CD8-positive, alpha-beta memory T cell (primary cell): ENCODE measurements at regions not wholly inside any gene's neighbourhood (a gene's known extent, or its start where the extent isn't known, plus 50 kb on each side); places are given as distances from the start of the nearest gene placed in this dataset.

Source experiments
- CTCF ChIA-PET: fragments of 350-600 bp; sonication (Branson Sonifier 250); formaldehyde crosslinking; loops from one replicate; lab custom pipeline; 2021; ENCODE audit warnings: antibody characterized with exemption; lab: Charles Lee
- POLR2A ChIA-PET: fragments of 350-600 bp; sonication (Branson Sonifier 250); formaldehyde crosslinking; loops from one replicate; lab custom pipeline; 2021; ENCODE audit warnings: antibody characterized with exemption; lab: Charles Lee
- DNase-seq, 5 donors: peaks; one replicate each; pipeline versions ENCODE4 v3.0.0 to v3.0.0-alpha.2; 2020 to 2022; ENCODE audit warnings: mixed read lengths in 1 of 5
- H3K27ac ChIP-seq: one replicate; pipeline ENCODE4 v1.7.0; 2013; ENCODE audit warnings: low read depth, mild to moderate bottlenecking, low read length, moderate library complexity
- H3K27me3 ChIP-seq: 2 replicates; pipeline ENCODE4 v1.7.0; 2013; ENCODE audit warnings: low read length, mild to moderate bottlenecking; ENCODE audit not compliant: insufficient read depth, poor library complexity, severe bottlenecking
- H3K36me3 ChIP-seq: 2 replicates; pipeline ENCODE4 v1.7.0; 2013; ENCODE audit warnings: mild to moderate bottlenecking, low read length, moderate library complexity; ENCODE audit not compliant: insufficient read depth
- H3K4me1 ChIP-seq: 2 replicates; pipeline ENCODE4 v1.7.0; 2013; ENCODE audit warnings: mild to moderate bottlenecking, low read length, moderate library complexity; ENCODE audit not compliant: insufficient read depth
- H3K4me3 ChIP-seq: 2 replicates; pipeline ENCODE4 v1.7.0; 2013; ENCODE audit warnings: mild to moderate bottlenecking, low read length
- H3K9me3 ChIP-seq: 2 replicates; pipeline ENCODE4 v1.7.0; 2013; ENCODE audit warnings: mild to moderate bottlenecking, low read length
- H3K27ac Mint-ChIP-seq, 8 donors: one replicate each; pipeline ENCODE4 v1.8.0; 2020 to 2021; ENCODE audit warnings: mixed read lengths in 8 of 8, mild to moderate bottlenecking in 6 of 8, inconsistent platforms in 3 of 8, moderate library complexity in 3 of 8
- H3K27me3 Mint-ChIP-seq, 2 donors: one replicate each; pipeline ENCODE4 v1.8.0; 2020 to 2021; ENCODE audit warnings: mixed read lengths in 2 of 2, mild to moderate bottlenecking in 1 of 2, moderate library complexity in 1 of 2
- H3K36me3 Mint-ChIP-seq, 3 donors: one replicate each; pipeline ENCODE4 v1.8.0; 2020 to 2021; ENCODE audit warnings: mixed read lengths in 3 of 3, inconsistent platforms in 1 of 3, mild to moderate bottlenecking in 1 of 3
- H3K4me1 Mint-ChIP-seq, 3 donors: one replicate each; pipeline ENCODE4 v1.8.0; 2020 to 2021; ENCODE audit warnings: mixed read lengths in 3 of 3, inconsistent platforms in 1 of 3, mild to moderate bottlenecking in 1 of 3
- H3K4me3 Mint-ChIP-seq, 7 donors: one replicate each; pipeline ENCODE4 v1.8.0; 2020 to 2021; ENCODE audit warnings: mixed read lengths in 7 of 7, mild to moderate bottlenecking in 6 of 7, moderate library complexity in 4 of 7, inconsistent platforms in 2 of 7
- H3K9me3 Mint-ChIP-seq, 5 donors: one replicate each; pipeline ENCODE4 v1.8.0; 2020 to 2022; ENCODE audit warnings: mixed read lengths in 5 of 5, mild to moderate bottlenecking in 3 of 5, moderate library complexity in 2 of 5, inconsistent platforms in 1 of 5

DNA sequence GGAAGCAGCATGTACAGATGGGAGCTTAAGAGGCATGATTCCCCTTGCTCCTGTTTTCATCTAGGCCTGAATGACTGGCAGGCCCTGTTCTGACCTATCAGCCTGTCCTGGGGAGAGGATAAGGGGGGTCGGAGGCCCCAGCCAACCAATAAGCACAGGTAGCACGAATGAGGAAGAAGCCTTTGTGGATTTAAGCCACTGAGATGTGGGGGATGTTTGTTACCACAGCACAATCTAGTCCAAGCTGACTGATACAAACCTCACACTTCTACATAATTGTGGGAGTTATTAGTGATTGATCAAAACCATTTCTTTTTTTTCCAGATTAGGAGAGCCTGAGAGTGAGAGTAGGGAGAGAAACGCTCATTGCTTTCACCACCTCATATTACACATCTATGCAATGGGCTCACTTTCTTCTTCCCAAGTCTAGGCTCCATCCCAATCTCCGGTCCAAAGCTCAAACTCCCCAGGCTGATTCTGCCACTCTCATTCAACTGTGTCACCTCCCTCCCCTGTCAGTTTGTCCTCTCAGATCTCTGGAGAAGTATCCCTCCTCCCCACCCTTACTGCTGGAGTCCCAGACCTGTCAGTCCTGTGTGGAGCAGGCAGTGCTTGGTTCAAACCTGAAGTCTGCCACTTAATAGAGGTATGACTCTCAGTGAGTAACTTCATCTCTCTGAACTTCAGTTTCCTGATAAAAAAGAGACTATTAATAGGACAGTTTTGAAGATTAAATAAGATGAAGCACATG lies 220.5 kb downstream of the PTPRU start:
- H3K36me3 Mint-ChIP-seq: no peaks in the 10 kb centered on the region
- no peak for DNase-seq
- H3K4me1 Mint-ChIP-seq: no peaks in the 10 kb centered on the region
- Histone ChIP-seq H3K9me3 (no peaks in the 10 kb centered on the region), H3K27ac (no peak overlapping the region), H3K4me3 (no peak overlapping the region), H3K27me3 (no peaks in the 10 kb centered on the region), H3K36me3 (no peaks in the 10 kb centered on the region), H3K4me1 (no peaks in the 10 kb centered on the region)
- POLR2A ChIA-PET: no interaction called here
- CTCF ChIA-PET: no interaction called here
- peaks cover 13 to 32% of the 10 kb centered on the region in 2 donors for H3K27me3 Mint-ChIP-seq
- no peak overlapping the region for H3K4me3 Mint-ChIP-seq
- peaks cover 0 to 1% (median 0%) of the 10 kb centered on the region in 5 donors for H3K9me3 Mint-ChIP-seq
- H3K27ac Mint-ChIP-seq: peak overlapping the region in 1 of 8 donors; percentile 5

- H3K36me3 Mint-ChIP-seq: no peaks in the 10 kb centered on the region
- H3K4me3 Mint-ChIP-seq: no peak overlapping the region
- ChIA-PET CTCF (no interaction called here), POLR2A (no interaction called here)
- H3K4me3 ChIP-seq: no peak overlapping the region
- H3K9me3 ChIP-seq: no peaks in the 10 kb centered on the region
- H3K27me3 Mint-ChIP-seq: peaks cover 11 to 32% of the 10 kb centered on the region in 2 donors
- H3K4me1 ChIP-seq: no peaks in the 10 kb centered on the region
- H3K4me1 Mint-ChIP-seq: no peaks in the 10 kb centered on the region
- DNase-seq: no peak
- no peaks in the 10 kb centered on the region for H3K36me3 ChIP-seq
- H3K27ac Mint-ChIP-seq: no peak overlapping the region
- H3K9me3 Mint-ChIP-seq: peaks cover 0 to 1% (median 0%) of the 10 kb centered on the region in 5 donors
- no peak overlapping the region for H3K27ac ChIP-seq
- H3K27me3 ChIP-seq: no peaks in the 10 kb centered on the region
Measured at GRCh38 chr1:29455781-29456180, 219.5 kb downstream of the PTPRU start.

DNA sequence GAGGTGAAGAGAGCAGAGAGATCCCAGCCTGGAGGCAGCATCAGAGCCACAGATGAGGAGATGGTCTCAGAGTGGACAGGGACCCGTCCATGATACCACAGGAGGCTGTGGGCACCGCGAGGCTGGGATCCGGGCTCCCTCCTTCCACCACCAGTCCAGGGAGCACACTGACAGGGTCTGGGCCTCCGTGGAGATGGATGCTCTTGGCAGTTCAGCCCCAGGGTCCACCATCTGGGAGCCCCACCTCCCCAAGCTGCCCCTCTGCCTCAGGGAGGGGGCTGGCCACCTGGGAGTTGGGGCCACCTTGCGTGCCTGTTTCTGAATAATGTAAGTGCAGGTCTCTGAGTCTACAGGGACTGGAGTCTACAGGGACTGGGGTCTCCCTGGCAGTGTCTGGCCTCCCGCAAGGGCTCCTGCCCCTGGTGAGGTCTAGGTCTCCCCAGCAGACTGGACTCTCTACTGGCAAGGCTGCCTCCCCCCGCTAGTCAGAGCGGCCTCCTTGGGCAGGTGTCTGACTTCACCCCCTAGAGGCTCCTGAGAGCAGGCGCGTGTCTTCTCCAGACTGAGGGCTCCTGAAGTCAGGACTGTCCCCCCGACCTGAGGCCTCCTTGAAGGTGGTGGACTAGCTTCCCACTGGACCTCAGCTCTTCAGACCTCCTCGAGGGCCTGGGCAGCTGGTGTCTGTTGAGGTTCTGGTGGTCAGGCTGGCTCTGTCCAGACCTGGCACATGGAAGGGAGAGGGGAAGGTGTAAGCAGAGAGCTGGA lies 218.5 kb downstream of the PTPRU start:
- DNase-seq: no peak
- Mint-ChIP-seq H3K4me3 (no peak overlapping the region), H3K27ac (no peak overlapping the region), H3K4me1 (no peaks in the 10 kb centered on the region), H3K36me3 (no peaks in the 10 kb centered on the region), H3K9me3 (peaks cover 0 to 1% (median 0%) of the 10 kb centered on the region in 5 donors), H3K27me3 (peaks cover 10 to 31% of the 10 kb centered on the region in 2 donors)
- H3K4me1 ChIP-seq: no peaks in the 10 kb centered on the region
- ChIA-PET POLR2A (no interaction called here), CTCF (no interaction called here)
- no peak overlapping the region for H3K4me3 ChIP-seq
- no peaks in the 10 kb centered on the region for H3K9me3 ChIP-seq
- H3K36me3 ChIP-seq: no peaks in the 10 kb centered on the region
- H3K27ac ChIP-seq: no peak overlapping the region
- no peaks in the 10 kb centered on the region for H3K27me3 ChIP-seq

GRCh38 chr1:29453502-29454240 lies 217.3 kb downstream of the PTPRU start:
- Mint-ChIP-seq H3K9me3 (peaks cover 0 to 1% (median 0%) of the 10 kb centered on the region in 5 donors), H3K27ac (no peak overlapping the region), H3K27me3 (peaks cover 3 to 21% of the 10 kb centered on the region in 2 donors), H3K4me1 (no peaks in the 10 kb centered on the region), H3K36me3 (no peaks in the 10 kb centered on the region), H3K4me3 (no peak overlapping the region)
- no peaks in the 10 kb centered on the region for H3K27me3 ChIP-seq
- H3K4me3 ChIP-seq: no peak overlapping the region
- DNase-seq: no peak
- ChIA-PET CTCF (no interaction called here), POLR2A (no interaction called here)
- no peak overlapping the region for H3K27ac ChIP-seq
- no peaks in the 10 kb centered on the region for H3K9me3 ChIP-seq
- no peaks in the 10 kb centered on the region for H3K36me3 ChIP-seq
- H3K4me1 ChIP-seq: no peaks in the 10 kb centered on the region

GRCh38 chr1:29452463-29453230 lies 216.3 kb downstream of the PTPRU start:
- Mint-ChIP-seq H3K4me1 (no peaks in the 10 kb centered on the region), H3K36me3 (no peaks in the 10 kb centered on the region), H3K4me3 (no peak overlapping the region), H3K9me3 (peaks cover 0 to 1% (median 0%) of the 10 kb centered on the region in 5 donors), H3K27ac (no peak overlapping the region), H3K27me3 (peaks cover 3 to 15% of the 10 kb centered on the region in 2 donors)
- H3K4me3 ChIP-seq: no peak overlapping the region
- no peak overlapping the region for H3K27ac ChIP-seq
- no peaks in the 10 kb centered on the region for H3K4me1 ChIP-seq
- CTCF ChIA-PET: no interaction called here
- POLR2A ChIA-PET: no interaction called here
- no peak for DNase-seq
- H3K27me3 ChIP-seq: no peaks in the 10 kb centered on the region
- no peaks in the 10 kb centered on the region for H3K9me3 ChIP-seq
- H3K36me3 ChIP-seq: no peaks in the 10 kb centered on the region

DNA sequence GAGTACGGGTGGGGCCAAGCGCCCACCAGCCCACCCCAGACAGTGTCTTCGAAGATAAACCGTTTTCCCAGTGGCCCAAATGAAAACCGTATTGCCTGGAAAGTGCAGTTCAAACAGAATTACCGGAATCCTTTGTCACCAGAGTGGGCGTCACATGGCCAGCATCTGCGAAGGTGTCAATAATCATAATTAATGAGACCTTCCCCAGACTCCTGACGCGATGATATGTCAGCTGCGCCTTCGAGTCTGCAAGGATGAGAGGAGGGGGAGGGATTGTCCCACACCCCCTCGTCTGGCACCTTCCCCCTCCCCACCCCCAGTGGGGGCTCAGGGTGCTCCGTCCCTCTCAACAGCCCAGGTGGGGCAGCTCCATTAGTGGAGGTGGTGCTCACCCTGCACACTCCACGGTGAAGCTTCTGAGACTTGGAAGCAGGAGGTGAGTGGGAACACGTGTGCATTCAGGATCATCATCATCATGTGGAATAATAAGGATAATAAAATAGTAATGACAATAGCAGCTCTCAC lies 215.1 kb downstream of the PTPRU start:
- DNase-seq: no peak
- peaks cover 6 to 18% of the 10 kb centered on the region in 2 donors for H3K27me3 Mint-ChIP-seq
- Histone ChIP-seq H3K4me3 (no peak overlapping the region), H3K27me3 (no peaks in the 10 kb centered on the region), H3K36me3 (no peaks in the 10 kb centered on the region), H3K9me3 (no peaks in the 10 kb centered on the region), H3K27ac (no peak overlapping the region), H3K4me1 (no peaks in the 10 kb centered on the region)
- POLR2A ChIA-PET: no interaction called here
- H3K36me3 Mint-ChIP-seq: no peaks in the 10 kb centered on the region
- H3K4me3 Mint-ChIP-seq: no peak overlapping the region
- no peak overlapping the region for H3K27ac Mint-ChIP-seq
- CTCF ChIA-PET: no interaction called here
- no peaks in the 10 kb centered on the region for H3K4me1 Mint-ChIP-seq
- H3K9me3 Mint-ChIP-seq: peaks cover 0 to 1% (median 0%) of the 10 kb centered on the region in 5 donors

DNA sequence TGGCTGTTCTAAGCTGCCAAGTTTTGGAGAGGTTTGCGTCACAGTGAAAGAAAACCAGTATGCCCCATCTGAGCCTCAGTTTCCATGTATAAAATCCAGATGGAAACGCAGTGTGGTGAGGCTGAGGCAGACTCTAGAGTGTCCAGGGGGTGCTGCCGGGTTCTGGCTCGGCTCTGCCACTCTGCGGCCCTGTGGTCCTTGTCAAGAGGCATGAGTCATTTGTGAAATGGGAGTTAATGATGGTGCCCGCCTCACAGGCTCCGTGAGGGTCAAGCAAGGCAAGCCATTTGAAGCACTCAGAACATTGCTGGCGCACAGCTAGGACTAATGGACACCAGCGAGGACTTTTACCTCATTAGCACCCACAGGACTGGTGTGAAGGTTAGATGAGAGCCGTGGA lies 214.3 kb downstream of the PTPRU start:
- H3K27ac ChIP-seq: no peak overlapping the region
- no peaks in the 10 kb centered on the region for H3K4me1 Mint-ChIP-seq
- H3K36me3 ChIP-seq: no peaks in the 10 kb centered on the region
- no peaks in the 10 kb centered on the region for H3K4me1 ChIP-seq
- H3K4me3 ChIP-seq: no peak overlapping the region
- CTCF ChIA-PET: no interaction called here
- POLR2A ChIA-PET: no interaction called here
- H3K27me3 ChIP-seq: no peaks in the 10 kb centered on the region
- no peaks in the 10 kb centered on the region for H3K9me3 Mint-ChIP-seq
- DNase-seq: no peak
- H3K36me3 Mint-ChIP-seq: no peaks in the 10 kb centered on the region
- no peak overlapping the region for H3K27ac Mint-ChIP-seq
- H3K27me3 Mint-ChIP-seq: peaks cover 6 to 19% of the 10 kb centered on the region in 2 donors
- no peak overlapping the region for H3K4me3 Mint-ChIP-seq
- no peaks in the 10 kb centered on the region for H3K9me3 ChIP-seq
